ENCODE measurements at regions not wholly inside any gene's neighbourhood (a gene's known extent, or its start where the extent isn't known, plus 50 kb on each side); places are given as distances from the start of the nearest gene placed in this dataset.

DNA sequence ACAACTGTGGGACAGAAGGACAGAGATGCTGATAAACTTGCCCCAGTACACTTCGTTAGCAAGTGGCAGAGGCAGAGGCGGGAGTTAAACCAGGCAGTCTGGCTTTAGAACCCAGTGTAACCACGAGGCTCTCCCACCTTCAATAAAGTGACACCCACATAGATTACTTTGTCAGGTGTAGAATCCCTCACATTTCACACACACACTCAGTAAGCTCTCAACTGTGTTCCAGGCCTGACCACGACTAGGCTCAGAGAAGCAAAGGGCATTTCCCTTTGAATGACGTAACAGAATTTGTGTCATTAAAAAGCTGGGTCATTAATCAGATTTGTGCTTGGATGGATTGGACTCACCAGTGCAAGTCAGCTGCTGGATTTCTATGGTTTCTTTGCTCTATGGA, 118.3 kb upstream of the RCN1 start:
- TF ChIP-seq SIX5 (IDR thresholded peaks at IDR 0.05; ENCODE audit: low read depth, low read length): no peak
- TF ChIP-seq TAF1 (IDR thresholded peaks at IDR 0.05; ENCODE audit: low read depth, low read length): no peak
- TF ChIP-seq CBX8 (IDR thresholded peaks at IDR 0.05; ENCODE audit: borderline replicate concordance, low read depth, low read length): no peak
- TF ChIP-seq, protein P1, sequence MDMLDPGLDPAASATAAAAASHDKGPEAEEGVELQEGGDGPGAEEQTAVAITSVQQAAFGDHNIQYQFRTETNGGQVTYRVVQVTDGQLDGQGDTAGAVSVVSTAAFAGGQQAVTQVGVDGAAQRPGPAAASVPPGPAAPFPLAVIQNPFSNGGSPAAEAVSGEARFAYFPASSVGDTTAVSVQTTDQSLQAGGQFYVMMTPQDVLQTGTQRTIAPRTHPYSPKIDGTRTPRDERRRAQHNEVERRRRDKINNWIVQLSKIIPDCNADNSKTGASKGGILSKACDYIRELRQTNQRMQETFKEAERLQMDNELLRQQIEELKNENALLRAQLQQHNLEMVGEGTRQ (IDR thresholded peaks at IDR 0.05; ENCODE audit: low read length): no peak
- TF ChIP-seq, protein P2, sequence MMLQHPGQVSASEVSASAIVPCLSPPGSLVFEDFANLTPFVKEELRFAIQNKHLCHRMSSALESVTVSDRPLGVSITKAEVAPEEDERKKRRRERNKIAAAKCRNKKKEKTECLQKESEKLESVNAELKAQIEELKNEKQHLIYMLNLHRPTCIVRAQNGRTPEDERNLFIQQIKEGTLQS (IDR thresholded peaks at IDR 0.05; ENCODE audit: insufficient read depth, low read depth, low read length): no peak
- TF ChIP-seq TEAD4 (IDR thresholded peaks at IDR 0.05; ENCODE audit: low read depth, low read length): no peak
- no peak for TF ChIP-seq POLR2A (IDR thresholded peaks at IDR 0.05; ENCODE audit: control extremely low read depth in 1 of 2, low read depth in 2 of 2, low read length in 2 of 2)
- no peak for TF ChIP-seq YY1 (IDR thresholded peaks at IDR 0.05; ENCODE audit: low read depth, low read length)
- TF ChIP-seq JUN (IDR thresholded peaks at IDR 0.05; ENCODE audit: low read depth, low read length): no peak
- no peak for TF ChIP-seq GABPA (IDR thresholded peaks at IDR 0.05; ENCODE audit: borderline replicate concordance, insufficient read depth, low read length)
- TF ChIP-seq POU5F1 (IDR thresholded peaks at IDR 0.05; ENCODE audit: low read depth, low read length): no peak
- no peak for TF ChIP-seq CBX5 (IDR thresholded peaks at IDR 0.05; ENCODE audit: low read depth, low read length)
- TF ChIP-seq, protein P3, sequence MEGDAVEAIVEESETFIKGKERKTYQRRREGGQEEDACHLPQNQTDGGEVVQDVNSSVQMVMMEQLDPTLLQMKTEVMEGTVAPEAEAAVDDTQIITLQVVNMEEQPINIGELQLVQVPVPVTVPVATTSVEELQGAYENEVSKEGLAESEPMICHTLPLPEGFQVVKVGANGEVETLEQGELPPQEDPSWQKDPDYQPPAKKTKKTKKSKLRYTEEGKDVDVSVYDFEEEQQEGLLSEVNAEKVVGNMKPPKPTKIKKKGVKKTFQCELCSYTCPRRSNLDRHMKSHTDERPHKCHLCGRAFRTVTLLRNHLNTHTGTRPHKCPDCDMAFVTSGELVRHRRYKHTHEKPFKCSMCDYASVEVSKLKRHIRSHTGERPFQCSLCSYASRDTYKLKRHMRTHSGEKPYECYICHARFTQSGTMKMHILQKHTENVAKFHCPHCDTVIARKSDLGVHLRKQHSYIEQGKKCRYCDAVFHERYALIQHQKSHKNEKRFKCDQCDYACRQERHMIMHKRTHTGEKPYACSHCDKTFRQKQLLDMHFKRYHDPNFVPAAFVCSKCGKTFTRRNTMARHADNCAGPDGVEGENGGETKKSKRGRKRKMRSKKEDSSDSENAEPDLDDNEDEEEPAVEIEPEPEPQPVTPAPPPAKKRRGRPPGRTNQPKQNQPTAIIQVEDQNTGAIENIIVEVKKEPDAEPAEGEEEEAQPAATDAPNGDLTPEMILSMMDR (IDR thresholded peaks at IDR 0.05; ENCODE audit: control extremely low read depth in 1 of 3, insufficient read depth in 1 of 3, low read depth in 1 of 3, low read length in 3 of 3): no peak

All from H1 (cell line).